Colon (tissue), 2 donors: ENCODE measurements at regions not wholly inside any gene's neighbourhood (a gene's known extent, or its start where the extent isn't known, plus 50 kb on each side); places are given as distances from the start of the nearest gene placed in this dataset.
"Not testable (repeated sequence)": the region's sequence is repeated elsewhere in the genome, so short reads cannot be mapped to it uniquely, and the experiment has no call there.

Experiments used
- FAIRE-seq: peaks from 2 replicates; lab custom pipeline; 2012; peaks lifted over from hg19 to GRCh38; lab: Jason Lieb, UNC
- donor health status: control.
- donor health status: control.

DNA sequence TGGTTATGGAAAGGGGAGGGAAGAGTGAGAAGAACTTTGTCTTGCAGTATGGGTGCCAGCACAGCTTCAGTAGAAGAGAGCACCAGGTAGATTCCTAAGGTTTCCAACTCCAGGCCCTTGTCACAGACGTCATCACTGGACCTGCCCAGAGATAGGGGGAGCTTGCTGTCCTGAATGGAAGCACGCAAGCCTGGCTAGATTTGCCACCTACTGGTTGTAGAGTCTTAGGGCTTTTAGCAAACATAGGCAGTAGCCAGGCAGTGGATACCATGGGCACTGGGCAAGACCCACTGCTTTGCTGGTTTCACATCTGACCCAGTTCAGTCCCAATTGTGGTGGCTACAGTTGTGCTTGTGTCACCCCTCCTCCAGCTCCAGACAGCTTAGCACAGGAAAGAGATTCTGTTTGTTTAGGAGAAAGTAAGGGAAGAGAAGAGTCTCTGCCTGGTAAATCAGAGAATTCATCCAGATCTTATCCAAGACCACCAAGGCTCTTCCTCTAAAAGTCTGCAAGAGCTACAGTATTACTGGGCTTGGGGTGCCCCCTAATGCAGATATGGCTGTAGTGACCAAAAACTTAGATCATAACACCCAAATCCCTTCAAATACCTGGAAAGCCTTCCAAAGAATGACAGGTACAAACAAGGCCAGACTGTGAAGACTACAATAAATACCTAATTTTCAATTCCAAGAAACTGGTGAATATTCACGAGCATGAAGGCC, 158.9 kb downstream of the HINT1 start:
- FAIRE-seq = no peak

DNA sequence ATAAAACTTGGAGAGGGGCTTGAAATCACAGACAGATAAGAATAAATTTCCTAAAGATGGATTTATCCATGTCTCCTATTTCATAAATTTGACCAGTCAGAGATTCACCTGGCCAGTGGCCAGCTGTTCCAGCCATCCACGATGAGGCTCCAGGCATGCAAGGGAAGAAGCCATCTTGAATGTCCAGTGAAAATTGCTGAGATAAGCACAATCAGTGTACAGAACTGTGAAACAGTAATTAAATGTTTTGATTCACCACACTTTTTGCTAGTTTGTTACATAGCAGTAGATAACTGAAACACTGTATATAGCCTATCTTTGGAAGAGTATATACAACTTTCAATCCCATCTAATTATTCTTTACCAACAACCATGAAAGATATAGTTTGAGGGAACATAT, 163.5 kb downstream of the HINT1 start:
- FAIRE-seq = no peak

DNA sequence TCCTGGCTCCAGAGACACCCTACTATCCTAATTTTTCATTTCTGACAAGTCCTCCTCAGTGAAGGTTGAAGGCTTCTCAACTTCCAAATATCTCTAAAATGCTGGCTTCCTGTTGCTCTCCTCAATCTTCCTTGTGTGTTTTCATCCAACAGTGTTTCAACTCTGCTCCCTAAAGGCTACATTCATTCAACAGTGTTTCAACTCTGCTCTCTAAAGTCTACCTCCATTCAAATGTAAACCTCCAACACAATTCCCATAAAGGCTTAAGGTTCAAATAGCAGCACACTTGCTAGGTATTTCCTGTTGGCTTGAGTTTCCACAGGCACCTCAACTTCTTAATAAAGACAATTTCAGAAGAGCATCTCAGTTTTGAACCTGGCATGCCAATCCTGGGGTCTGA, 164.8 kb downstream of the HINT1 start:
- no peak for FAIRE-seq

DNA sequence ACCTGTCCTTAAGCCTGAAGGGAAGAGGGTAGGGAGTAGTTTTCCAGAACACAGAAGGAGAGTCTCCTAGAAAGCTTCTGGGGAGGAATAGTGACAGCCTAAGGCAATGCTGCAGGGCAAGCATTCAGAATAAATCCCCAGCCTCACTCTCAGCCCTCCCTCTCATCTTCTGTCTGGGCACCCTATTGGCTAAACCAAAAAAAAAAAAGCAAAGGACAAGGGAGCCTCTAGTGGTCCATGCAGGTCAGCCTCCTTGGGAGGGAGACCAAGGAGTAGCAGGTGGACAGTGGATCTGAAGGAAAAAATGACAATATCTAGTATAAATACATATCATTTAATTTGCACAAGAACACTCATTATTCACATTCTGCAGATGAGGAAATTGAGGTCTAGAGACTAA, 168.3 kb downstream of the HINT1 start:
- FAIRE-seq = not testable (repeated sequence)

DNA sequence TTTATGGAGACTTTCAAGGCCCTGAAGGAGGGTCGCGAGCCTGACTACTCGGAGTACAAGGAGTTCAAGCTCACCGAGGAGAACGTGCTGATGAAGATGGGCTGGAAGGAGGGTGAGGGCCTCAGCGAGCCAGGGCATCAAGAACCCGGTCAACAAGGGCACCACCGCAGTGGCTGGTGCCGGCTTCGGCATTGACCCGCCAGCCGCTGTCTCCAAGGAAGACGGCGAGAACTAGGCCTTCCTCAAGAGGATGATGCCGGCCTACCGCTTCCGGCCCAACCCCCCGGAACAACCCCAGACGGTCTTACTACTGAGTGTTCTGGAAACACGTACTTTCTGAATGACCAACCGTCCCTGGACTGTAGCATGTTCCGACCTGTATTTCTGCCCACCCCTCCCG, 169.2 kb downstream of the HINT1 start:
- FAIRE-seq = no peak

DNA sequence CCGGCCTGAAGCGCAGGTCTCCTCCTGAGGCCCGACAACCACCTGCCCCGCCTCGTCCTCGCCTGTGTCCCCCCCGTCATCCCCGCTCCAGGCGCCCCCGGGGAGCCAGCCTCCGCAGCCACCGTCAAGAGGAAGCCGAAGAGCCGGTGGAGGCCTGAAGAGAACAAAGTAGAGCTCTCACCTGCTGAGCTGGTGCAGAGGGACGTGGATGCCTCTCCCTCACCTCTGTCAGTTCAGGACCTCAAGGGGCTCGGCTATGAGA, 169.9 kb downstream of the HINT1 start:
- no peak for FAIRE-seq

DNA sequence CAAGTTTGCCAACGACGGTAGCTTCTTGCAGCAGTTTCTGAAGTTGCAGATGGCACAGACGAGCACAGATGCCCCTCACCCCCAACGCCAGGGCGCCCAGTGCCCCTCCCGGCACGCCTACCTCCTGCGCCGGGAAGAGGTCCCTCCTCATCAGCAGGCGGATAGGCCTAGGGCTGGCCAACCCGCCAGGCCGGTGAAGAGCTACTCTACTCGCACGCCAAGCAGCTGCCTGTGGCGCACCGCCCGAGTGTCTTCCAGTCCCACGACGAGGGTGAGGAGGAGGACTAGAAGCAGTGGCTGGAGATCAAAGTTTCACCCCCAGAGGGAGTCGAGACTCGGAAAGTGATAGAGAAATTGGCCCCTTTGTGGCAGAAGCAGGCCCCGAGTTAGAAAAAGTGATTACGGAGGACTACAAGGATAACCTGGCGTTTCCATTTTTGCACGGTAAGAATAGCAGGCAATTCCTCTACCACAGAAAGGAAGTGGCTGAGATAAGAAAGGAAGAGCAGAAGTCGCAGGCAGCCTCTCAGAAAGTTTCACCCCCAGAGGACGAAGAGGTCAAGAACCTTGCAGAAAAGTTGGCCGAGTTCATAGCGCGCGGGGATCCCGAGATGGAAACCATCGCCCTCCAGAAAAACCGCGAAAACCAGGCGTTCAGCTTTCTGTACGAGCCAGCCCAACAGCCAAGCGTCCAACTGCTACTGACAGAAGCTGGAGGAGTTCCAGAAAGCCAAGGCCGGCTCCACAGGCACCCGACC, 170.4 kb downstream of the HINT1 start:
- no peak for FAIRE-seq

DNA sequence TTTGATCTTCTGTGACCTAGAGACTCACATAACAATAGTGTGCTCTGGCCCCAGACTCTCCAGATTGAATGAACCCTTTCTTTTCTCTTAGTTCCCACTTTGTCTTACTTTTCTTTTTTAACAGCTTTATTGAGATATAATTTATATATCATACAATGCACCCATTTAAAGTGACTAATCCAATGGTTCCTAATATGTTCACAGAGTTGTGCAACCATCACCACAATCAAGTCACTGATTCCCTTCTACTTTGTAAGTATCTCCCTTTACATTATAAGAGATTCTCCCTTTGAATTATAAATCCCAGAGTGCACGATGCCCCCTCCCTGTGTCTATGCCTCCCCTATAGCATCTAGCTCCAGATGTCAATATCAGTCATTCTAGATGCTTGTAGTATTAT, 172.4 kb downstream of the HINT1 start:
- FAIRE-seq = no peak

DNA sequence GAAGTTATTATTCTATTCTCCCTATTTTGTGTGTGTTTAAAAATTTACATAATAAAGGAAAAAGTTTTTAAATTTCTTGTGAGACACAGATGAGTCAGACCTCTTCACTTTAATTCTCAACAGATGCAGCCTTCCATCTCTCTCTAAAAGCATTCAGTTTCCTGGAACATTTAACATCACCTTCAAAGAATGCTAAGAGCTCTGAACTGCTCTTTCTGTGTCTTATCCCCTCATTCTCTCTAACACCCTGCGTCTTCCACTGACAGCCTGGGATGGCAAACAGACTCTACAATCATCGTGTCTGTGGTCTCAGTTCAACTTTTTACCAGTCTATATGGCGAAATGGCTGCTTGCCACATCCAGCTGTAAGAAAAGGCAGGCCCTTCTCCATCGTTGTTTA, 173.0 kb downstream of the HINT1 start:
- FAIRE-seq = no peak

DNA sequence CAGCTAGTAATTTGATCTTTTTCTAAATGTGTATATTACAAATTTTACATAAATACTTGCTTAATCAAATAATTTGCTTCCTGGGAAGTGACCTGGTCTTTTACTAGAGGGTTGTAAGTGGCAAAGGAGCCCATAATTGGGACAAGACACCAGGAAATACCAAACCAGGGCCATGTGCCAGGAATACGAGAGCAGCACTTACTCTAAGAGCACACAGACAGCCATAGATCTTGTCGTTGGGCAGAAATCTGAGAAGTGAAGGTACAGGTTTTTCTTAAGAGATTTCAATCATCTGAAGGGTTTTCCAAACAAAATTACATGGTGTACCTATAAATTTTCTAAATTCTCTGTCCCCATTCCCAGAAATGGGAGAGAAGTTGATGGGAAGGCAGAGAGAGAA, 179.3 kb downstream of the HINT1 start:
- FAIRE-seq = no peak

DNA sequence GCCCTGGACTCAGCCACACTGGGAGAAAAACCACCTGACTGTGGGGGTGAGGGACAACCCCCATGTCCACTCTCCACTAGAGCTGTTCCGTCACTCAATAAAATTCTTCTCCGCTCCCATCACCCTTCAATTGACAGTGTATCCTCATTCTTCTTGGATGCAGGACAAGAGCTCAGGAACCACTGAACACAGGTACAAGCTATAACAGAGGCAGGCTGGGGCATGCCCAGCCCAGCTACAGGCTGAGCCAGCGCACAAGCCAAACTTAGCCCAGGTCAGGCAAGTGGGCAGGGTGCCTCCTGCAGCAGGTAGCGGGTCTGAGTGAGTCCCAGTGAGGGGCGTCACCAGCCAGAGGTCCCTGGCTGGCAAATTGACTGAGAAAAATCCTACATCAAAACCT, 183.4 kb downstream of the HINT1 start:
- no peak for FAIRE-seq

DNA sequence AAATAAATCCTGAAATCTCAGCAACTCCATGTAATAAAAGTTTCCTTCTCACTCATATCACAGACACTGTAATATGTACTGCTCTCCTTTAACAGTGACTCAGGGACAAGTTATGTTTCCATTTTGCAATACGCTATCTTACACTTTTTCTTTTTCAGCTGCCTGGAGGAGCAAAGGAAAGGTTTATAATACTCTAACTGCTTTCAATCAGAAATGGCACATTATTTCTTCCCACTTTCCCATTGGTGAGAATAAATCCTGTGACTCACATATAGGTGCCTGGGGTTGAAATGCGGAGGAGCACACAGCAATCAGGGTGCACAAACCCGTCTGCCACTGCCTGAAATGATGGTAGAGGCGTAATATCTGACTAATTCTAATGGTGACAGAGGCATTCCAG, 186.6 kb downstream of the HINT1 start:
- no peak for FAIRE-seq

DNA sequence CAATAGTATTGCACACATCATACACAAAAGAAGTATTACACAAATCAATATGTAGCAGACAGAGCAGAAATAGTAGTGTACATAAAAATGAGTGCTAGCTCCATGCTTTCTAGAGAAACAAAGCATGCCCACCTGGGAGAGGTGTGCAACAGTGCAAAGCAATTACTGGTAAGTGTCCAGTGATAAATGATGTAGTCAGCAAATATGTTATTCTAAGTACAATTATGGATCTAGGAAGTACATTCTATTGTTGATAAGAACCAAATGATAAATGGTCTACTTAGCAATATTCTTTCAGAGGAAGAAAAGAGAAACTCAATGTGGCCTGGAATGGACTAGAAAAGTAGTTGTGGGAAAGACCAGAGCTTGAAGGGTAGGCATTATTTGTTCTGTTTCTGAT, 188.6 kb downstream of the HINT1 start:
- no peak for FAIRE-seq

DNA sequence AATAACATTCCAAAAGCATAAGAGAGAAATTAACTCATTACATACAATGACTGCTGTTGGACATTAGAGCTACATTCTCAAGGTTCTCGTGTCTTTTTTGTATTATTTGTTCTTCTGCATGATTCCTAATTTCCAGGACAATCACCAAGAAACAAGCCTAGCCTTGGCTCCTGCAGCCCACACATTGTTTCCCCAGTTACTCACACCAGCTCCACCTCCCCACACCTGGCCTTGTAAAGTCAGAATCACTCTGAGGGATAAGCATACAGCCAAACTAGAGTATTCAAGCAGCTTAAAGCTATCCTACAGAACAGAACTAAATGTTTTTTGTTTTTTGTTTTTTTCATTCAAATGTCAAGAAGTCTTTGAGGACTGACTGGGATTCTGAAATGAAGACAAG, 189.2 kb downstream of the HINT1 start:
- FAIRE-seq = no peak

DNA sequence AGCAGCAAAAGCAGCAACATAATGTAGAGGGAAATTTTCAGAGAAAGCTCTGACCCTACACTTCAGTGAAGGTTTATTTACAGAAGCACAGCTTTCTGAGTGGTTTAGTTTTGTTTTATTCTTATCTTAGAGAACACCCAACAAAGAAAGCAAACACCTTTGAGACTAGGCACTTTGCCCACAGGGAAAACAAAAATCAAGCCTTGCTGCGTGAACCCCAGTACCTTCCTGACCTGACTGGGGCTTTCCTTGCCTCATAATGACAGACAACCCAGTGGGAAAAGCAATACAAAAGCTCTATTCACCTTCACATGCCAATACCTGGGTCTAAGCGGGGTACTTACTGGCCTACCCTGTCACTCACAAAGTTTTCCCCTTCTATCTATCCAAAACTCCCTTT, 189.8 kb downstream of the HINT1 start:
- FAIRE-seq = no peak

DNA sequence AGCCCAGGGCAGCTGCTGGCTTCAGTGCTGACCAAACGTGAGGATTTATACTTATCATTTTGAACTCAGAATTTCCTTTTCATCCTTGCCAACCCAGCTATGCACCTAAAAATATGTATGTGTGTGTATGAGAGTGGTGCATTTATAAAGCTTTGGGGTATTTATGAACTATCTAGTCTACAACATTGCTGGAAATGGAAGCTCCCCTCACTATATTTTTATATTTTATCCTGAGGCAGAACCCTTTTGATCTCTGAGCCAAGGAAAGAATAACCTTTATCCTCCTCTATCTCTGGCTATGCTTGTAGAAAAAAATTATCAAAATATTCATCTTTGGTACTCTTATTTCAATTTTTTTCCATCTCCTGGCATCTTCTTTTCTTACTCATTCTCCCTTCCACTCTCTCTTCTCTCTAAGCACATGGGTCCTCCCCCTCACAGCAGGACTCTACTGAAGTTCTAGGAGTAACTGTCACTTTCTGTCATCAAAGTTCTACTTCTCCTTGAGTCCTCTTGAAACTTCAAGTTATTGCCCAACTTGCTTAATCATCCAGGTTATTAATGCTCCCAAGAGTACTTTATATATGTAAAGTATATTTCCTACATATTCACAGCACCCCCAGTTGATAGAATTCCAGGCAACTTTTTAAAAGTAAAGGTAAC, 190.9 kb downstream of the HINT1 start:
- FAIRE-seq = no peak

DNA sequence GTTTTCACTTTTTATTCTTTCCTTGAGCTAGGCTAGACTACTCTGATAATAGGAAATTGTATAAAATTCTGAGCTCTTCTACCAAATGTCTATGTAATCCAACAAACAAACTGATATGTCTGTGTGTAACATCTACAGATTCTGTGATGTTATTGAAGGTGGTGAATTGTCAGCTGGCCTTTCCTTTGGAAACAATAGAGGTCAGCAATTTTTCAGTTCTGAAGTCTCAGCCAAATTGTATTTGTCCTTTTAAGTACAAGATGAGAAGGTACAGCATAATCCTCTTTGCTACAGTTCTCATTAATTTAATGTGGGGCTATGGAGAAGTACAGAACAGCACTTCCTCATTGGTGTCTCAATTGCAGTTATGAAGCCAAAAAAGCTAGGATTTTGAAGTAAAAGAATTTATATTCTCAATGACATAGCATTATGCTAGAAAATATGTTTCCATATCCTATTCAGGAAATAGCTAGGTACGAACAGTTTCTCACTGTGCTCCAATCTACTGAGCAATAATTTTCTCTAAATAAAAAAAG, 198.0 kb downstream of the HINT1 start:
- no peak for FAIRE-seq

DNA sequence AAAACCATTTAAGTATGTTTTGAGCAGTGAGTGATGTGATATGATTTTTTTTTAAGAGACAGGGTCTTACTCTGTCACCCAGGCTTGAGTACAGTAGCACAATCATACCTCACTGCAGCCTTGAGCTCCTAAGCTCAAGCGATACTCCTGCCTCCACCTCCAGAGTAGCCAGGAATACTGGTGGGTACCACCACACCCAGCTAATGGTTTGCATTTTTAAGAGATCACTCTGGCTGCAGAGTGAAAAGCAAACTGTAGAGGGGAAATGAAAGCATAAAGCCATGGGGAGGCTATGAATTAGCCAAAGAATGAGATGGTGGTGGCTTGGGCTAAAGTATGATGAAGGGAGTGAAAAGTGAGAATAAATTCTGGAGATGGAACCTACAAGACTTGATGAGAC, 199.1 kb downstream of the HINT1 start:
- FAIRE-seq = no peak

DNA sequence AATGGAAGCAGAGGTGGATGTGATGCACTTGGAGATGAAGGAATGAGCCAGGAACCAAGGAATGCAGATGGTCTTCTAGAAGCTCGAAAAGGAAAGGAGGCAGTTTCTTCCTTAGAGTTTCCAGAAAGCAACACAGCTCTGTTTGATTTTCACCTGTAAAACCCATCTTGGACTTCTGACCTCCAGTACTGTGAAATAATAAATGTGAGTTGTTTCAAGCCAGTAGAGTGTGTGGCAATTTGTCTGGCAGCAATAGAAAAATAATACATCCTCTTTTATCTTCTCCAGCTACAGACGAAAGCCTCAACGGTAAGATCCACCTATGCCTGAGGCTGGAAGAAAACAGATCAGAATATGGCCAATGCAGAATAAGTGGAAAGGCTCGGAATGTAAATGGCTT, 199.7 kb downstream of the HINT1 start:
- FAIRE-seq = no peak

DNA sequence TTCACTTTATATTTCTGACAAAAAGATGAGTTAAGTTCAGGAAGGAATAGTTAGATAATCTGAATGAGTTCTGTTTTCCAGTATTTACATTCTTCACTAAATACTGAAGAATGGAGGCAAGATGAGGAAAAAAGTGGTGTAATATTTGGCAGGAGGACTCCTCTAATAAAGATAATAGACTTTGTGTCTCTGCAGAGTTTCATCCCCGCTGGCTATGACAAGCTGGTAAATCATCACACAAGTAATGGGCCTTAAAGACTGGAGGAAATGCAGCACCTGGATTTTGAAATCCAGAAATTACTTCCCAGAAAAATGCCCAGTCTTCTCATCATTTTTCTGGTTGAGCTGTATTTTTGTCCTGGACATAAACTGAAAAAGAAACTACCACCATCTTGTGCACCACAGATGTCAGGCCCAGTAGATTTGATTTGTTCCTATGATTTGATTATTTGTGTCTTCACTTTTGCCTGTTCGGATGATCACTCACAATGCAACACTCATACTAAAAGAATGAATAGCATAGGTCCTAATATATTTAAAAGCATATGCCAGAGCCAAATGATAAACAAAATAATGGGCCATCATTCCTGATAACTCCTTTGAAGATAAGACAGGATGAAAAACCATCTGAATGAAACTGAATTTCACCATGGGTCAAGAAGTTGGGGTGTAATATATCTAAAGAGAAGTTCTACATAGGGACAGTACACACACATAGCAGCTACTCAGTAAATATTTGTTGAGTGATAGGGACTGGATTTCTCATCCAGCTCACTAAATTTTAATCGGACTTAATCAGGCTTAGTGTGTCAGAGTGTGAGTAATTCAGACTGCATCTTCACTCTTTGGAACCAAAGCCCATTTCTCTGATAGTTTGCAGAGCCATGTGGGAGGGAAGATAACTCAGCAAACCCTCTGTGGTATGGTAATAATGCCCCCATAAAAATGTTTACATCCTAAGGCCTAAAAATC, 200.5 kb downstream of the HINT1 start:
- FAIRE-seq = no peak

DNA sequence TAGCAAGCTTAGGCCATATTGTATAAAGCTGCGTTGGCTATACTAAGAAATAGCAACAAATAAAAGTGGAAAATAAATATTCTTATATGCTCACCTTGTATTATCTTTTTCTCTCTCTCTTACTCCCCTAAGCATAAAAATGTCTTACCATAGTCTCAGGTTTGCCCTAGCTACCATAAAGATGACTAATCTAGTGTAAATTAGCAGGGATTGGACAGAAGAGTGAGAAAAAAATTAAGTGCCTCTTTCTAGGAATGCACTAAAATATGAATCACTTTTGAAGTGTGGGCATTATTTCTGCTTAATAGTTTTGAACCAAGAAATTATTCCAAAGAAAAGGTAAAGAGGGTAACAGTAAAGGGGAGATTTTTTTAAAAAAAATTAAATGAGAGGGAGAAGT, 201.3 kb downstream of the HINT1 start:
- FAIRE-seq = no peak

DNA sequence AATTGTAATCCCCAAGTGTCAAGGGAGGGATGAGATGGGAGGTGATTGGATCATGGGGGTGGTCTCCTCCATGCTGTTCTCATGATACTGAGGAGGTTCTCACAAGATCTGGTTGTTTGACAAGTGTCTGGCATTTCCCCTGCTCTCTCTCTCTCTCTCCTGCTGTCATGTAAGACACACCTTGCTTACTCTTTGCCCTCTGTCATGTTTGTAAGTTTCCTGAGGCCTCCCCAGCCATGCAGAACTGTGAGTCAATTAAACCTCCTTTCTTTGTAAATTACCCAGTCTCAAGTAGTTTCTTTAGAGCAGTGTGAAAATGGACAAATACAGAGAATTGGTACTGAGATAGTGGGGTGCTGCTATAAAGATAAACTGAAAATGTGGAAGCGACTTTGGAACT, 207.9 kb downstream of the HINT1 start:
- FAIRE-seq = no peak
